GM10266 (cell line): ENCODE measurements at regions not wholly inside any gene's neighbourhood (a gene's known extent, or its start where the extent isn't known, plus 50 kb on each side); places are given as distances from the start of the nearest gene placed in this dataset.
"Not testable (repeated sequence)": the region's sequence is repeated elsewhere in the genome, so short reads cannot be mapped to it uniquely, and the experiment has no call there.

ENCODE experiments used
- DNase-seq: peaks from one replicate; pipeline ENCODE4 v3.0.0; 2012; ENCODE audit errors: extremely low spot score
- TF ChIP-seq, protein P1 (sequence below): IDR thresholded peaks from 2 replicates; pipeline ENCODE4 v1.5.1; 2012; ENCODE audit warnings: mild to moderate bottlenecking, low read depth; ENCODE audit not compliant: control insufficient read depth, insufficient read depth; ENCODE audit errors: missing control alignments

DNA sequence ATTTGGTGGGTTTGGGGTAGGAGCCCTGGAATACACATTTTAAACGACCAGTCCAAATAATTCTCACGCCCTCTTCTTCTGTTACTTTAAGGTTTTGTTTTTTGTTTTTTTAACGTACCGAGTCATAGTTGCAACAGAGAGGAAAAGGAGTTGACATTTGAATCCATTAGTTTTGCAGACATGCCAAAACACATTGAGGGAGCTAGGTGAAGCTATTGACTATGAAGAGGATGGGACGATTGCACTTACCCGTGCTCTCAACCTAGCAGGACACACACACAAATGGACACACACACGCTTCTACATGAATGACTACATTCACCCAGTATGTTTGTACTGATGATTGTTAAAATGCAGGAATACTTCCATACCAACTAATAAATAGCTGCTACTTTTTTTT is 54.3 kb upstream of the CIT start:
- TF ChIP-seq, protein P1, sequence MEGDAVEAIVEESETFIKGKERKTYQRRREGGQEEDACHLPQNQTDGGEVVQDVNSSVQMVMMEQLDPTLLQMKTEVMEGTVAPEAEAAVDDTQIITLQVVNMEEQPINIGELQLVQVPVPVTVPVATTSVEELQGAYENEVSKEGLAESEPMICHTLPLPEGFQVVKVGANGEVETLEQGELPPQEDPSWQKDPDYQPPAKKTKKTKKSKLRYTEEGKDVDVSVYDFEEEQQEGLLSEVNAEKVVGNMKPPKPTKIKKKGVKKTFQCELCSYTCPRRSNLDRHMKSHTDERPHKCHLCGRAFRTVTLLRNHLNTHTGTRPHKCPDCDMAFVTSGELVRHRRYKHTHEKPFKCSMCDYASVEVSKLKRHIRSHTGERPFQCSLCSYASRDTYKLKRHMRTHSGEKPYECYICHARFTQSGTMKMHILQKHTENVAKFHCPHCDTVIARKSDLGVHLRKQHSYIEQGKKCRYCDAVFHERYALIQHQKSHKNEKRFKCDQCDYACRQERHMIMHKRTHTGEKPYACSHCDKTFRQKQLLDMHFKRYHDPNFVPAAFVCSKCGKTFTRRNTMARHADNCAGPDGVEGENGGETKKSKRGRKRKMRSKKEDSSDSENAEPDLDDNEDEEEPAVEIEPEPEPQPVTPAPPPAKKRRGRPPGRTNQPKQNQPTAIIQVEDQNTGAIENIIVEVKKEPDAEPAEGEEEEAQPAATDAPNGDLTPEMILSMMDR: no peak

DNA sequence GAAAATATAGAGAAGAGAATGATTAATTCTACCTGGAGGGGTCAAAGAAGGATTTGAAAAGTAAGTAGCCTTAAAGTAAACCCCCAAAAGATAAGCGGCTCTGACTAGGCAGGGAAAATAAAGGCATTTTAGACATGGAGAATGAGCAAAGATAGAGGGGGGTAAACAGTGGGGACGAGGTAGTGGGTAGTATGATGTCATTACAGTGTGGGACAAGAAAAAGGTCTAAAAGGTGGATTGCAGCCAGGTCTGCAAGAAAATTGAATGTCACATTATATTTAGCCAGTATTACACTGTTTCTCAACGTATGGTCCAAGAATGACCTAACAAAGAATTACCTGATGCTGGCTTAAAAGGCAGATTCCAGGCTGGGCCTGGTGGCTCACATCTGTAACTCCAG is 55.8 kb upstream of the CIT start:
- DNase-seq: no peak
- TF ChIP-seq, protein P1: no peak

More for the DNA sequence above, 54.3 kb upstream of the CIT start:
- no peak for DNase-seq

DNA sequence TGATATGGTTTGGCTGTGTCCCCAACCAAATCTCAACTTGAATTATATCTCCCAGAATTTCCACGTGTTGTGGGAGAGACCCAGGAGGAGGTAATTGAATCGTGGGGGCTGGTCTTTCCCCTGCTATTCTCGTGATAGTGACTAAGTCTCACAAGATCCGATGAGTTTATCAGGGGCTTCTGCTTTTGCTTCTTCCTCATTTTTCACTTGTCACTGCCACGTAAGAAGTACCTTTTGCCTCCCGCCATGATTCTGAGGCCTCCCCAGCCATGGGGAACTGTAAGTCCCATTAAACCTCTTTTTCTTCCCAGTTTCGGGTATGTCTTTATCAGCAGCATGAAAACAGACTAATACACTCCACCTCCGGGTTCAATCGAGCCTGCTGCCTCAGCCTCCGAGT is 54.3 kb upstream of the BICDL1 start:
- not testable (repeated sequence) for DNase-seq

DNA sequence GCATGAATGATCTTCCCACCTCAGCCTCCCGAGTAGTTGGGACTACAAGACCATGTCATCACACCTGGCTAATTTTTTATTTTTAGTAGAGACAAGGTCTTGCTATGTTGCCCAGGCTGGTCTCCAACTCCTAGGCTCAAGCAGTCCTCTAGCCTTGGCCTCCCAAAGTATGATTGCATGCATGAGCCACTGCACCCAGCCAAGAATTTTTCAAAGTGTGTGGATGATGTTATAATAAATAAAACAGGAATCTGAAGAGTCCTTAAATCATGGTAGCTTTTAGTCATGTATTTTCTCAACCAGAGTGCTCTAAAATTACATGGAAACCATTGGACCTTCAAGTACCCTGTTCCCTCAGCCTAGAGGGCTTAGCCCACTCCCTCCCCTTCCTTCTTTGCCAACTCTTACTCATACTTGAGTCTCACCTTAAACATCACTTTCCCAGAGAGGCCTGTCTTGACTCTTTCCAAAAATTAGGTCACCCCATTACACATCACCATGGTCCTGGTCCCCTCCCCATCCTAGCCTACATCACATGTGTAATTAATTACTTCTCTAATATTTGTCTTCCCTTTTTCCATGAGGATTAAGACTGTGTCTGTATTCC is 52.2 kb upstream of the BICDL1 start:
- TF ChIP-seq, protein P1: no peak

DNA sequence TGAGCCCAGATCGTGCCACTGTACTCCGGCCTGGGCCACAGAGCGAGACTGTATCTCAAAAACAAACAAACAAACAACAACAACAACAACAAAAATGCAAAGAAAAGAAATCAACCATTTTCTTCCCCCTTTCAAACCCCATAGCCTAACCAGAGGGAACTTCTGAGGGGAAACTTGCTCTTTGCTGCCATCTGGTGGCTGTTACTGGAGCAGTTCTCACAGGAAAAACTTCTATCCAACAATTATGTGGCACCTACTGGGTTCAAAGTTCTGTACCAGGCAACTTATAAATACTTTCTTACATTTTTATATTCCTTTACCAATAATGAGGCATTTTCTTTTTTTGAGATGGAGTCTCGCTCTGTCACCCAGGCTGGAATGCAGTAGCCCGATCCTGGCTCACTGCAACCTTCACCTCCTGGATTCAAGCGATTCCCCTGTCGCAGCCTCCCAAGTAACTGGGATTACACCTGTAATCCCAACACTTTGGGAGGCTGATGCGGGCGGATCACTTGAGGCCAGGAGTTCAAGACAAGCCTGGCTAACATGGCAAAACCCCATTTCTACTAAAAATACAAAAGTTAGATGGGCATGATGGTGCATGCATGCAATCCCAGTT is 50.9 kb upstream of the BICDL1 start:
- TF ChIP-seq, protein P1: peak; percentile 83
- DNase-seq: peak; percentile 72

More for the DNA sequence above, 52.2 kb upstream of the BICDL1 start:
- DNase-seq: no peak
